GM19372 (cell line): ENCODE measurements at regions not wholly inside any gene's neighbourhood (a gene's known extent, or its start where the extent isn't known, plus 50 kb on each side); places are given as distances from the start of the nearest gene placed in this dataset.

Experiments
- ATAC-seq: cut with Tn5 transposase; IDR thresholded peaks from one replicate; pipeline ENCODE4 v1.9.1; 2021; ENCODE audit warnings: mild to moderate bottlenecking, low read depth, moderate library complexity; ENCODE audit not compliant: unreplicated experiment

DNA sequence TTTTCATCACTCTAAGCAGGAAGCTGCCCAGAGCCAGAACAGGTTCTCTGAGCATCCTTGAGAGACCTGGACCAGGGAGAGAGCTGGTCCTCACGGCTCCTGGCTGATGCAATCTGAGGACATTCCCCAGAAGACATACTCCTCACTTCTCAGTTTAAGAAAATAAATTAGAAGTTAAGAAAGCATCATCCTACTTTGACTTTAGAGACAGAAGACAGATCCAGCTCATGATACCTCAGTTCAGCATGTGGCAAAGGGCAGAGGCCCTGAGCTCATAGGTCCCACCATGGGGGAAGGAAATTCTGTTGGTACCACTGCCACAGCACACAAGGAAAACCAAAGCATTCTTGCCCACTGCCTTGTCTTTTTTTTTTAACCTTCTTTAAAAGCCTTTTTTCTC lies 378.1 kb upstream of the JARID2 start:
- ATAC-seq: no peak

DNA sequence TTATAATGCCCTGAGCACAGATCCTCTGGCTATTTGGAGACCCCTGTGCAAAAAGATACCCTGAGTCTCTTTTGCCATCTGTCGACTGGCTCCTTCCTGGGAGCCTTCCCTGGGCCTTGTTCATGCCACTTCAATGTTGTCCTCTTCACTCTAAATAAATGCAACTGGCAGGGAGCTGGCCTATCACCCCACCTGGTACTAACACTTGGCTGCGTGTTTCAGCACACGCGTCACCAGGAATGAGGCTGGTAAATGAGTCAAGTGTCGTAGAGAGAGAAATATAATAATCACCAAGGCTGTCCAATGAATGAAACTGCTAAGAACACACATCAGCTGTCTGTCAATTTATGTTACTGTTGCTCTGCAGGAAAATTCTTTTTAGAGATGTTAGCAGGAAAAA lies 374.6 kb upstream of the JARID2 start:
- ATAC-seq: no peak

DNA sequence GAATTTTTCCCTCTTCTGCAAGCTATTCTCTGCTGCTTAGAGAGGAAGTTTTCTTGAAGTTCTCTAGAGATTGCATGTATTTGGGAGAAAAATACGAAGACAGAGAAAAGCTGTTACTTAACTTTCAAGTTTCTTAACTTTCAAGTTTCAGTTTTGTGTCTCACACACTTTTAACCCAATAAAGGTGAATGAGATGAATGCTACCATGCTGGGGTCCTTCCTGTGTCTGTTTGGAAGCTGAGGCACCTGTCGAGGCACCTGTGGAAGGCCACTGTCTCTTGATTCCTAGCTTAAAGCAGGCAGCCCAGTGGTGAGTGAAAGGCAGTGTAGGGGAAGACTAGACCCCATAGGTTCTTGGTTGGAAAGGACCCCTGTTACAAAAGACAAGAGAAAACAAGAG lies 372.8 kb upstream of the JARID2 start:
- ATAC-seq: no peak

DNA sequence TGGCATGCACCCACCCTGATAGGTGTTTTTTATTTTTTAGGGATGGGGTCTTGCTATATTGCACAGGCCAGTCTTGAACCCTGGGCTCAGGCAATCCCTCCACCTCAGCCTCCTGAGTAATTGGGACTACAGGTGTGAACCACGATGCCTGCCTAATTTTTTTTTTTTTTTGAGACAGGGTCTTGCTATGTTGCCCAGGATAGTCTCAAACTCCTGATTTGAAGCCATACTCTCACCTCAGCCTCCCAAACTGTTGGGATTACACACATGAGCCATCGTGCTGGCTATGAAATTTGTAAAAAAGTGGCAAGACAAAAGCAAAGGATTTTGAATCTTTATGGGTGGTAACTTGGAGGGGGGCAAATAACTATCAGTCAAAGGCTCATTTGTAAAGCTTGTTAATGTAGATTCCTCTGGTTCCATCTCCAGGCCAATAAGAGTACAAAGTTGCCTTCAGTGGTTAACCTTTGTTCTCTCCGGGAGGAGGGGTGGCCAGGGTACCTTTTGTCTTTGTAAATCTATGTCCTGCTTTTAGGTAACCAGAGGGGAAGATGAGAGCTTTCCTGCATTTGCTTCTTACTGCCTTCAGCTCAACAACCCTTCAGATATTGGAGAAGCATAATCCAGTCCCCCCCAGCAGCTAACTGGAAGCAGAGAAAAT lies 372.0 kb upstream of the JARID2 start:
- ATAC-seq: no peak

DNA sequence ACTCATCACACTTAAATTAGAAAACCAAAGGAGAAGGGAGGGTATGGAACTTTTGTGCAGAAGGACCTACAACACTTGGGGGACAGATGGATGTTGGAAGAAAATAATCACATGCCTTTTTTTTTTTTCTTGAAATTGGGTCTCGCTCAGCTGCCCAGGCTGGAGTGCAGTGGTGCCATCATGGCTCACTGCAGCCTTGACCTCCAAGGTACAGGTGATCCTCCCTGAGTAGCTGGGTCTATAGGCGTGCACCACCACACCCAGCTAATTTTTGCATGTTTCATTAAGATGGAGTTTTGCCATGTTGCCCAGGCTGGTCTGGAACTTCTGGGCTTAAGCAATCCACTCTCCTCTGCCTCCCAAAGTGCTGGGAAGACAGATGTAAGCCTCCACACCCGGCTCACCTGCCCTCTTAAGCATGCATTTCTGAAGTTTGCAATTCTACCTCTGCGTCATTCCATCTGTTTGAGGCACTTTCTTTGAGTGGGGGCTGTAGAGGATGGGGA lies 370.8 kb upstream of the JARID2 start:
- no peak for ATAC-seq

GRCh38 chr6:14875481-14876063 lies 370.3 kb upstream of the JARID2 start:
- peak; percentile 63 for ATAC-seq

DNA sequence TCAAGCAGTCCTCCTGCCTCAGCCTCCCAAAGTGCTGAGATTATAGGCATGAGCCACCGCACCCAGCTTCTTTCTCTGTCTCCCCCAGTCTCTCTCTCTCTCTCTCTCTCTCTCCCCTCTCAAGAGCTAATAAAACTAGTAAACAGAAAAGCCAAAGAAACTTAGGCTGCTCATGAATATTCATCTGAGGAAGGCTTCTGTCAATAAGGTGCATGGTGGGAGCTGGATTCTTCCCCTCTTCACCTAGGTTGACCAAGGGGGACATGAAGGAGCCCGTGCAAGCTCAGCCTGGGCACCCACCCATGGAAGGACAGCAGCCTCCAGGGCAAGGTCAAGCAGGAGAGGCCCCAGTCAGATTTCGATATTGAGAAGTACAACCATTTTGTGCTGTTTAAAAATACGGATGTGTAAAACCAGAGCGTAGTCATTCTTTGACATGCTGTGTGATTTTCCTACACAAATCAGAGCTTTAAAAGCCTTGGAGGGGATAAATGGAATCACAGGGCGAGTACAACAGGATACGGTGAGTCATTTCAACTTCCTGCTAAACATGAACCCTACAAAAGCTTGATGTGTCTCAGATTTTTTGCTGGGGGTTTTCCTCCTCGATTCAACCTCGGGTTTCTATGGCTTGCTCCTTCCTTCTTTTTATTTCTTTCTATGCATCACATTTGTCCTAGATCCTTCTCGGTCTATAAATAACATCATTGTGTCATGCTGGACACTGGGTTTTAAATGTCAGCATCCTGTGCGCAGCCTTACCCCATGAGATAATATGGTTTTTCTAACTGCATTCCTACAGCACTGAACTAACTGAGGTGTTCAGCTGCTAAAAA lies 368.9 kb upstream of the JARID2 start:
- no peak for ATAC-seq

- ATAC-seq: no peak
These were observed 368.1 kb upstream of the JARID2 start for GRCh38 chr6:14877758-14878157.

DNA sequence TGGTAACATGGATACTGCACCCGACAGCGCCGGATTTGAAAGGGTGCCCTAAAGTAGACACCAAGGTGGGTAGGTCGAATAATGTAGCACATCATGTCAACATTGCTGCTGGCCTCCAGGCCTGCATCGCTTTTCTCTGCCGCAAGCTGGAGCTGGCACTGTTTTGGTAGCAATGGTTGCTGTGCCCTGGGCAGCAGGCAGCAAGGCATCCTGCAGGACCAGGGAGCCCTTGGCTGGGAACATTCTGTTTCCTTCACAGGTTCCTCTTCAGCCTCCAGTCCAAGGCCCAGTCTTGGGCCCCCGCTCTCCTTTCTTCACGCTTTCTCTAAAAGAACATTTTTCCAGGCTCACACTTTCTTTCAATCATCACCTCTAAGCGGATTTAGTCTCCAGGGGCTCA lies 365.8 kb upstream of the JARID2 start:
- ATAC-seq: no peak

GRCh38 chr6:14880677-14881076 lies 365.2 kb upstream of the JARID2 start:
- ATAC-seq: no peak

GRCh38 chr6:14881398-14881797 lies 364.5 kb upstream of the JARID2 start:
- no peak for ATAC-seq

DNA sequence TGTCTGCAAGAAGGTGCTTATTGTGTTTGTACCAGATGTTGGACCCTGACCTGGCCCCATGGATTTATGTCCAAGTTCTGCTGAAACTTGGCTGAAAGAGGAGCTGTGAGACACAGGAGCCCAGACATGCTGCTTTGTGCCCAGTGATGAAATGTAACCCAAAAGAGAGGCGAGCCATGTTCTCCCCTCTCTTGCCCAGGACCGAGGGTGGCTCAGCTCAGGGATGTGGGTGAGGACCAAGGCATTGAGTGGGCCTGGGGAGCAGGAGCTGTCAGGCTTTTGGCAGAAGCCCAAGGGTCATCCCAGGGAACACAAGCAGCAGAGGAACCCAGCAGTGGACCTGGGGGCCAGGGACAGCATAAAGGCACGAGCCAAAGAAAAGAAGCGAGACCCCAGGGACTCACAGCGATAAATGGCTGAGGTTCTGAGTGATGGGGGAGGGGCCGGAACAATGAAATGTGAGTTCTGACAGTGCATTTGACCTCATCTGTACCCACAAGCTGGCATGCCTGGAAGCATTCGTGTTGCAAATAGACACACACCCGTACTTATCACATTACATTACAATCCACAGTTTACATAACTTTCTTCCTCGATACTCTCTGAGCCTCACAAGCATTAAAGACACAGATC lies 363.4 kb upstream of the JARID2 start:
- ATAC-seq: no peak

- ATAC-seq: no peak
These were observed 361.9 kb upstream of the JARID2 start for GRCh38 chr6:14883921-14884320.

GRCh38 chr6:14885498-14885897 lies 360.4 kb upstream of the JARID2 start:
- ATAC-seq: no peak

GRCh38 chr6:14887181-14887580 lies 358.7 kb upstream of the JARID2 start:
- ATAC-seq: no peak

DNA sequence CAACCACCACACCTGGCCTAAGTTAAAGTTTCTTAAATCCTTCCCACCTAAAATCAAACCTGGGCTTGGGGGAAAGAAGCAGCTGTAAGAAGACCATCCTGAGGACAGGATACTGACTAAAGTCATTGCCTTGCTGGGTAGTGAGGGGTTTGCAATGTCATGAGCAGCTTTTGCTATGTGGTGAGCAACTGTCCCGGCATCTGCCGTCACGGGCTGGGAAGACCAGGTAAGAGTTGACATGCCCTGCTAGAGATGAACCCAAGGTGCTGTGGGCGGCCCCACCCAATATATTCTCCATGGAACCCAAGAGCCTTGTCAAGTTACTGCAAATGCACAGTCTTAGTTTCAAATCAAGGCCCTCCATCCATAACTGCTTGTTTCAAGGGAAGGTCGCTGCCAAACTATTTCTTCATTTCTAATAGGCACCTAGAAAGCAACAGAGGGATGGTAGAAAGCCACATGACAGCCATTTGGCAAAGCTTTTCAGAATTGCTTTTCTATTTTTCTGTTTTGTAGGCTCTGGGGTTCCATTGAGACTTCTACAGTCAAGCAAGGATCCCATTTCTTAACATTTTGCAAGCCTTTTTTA lies 357.8 kb upstream of the JARID2 start:
- no peak for ATAC-seq

DNA sequence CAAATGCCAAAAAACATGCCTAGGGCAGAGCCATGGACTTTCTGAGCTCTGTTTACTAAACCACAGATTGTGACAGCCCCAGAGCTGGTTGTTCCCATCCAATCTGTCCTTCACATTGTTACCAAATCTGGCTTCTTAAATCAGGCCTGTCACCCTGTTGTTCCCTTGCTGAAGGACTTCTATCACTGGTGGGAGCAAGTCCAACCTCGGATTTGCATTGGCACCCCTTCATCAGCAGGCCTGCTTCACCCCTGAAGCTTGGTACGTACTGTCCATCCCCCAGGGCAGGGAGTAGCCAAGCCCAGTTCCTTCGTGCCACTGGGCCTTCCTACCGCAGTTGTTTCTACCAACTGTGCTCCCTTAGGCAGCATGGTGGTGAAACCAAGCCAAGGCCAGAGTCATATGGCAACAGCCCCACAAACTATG lies 357.3 kb upstream of the JARID2 start:
- no peak for ATAC-seq

DNA sequence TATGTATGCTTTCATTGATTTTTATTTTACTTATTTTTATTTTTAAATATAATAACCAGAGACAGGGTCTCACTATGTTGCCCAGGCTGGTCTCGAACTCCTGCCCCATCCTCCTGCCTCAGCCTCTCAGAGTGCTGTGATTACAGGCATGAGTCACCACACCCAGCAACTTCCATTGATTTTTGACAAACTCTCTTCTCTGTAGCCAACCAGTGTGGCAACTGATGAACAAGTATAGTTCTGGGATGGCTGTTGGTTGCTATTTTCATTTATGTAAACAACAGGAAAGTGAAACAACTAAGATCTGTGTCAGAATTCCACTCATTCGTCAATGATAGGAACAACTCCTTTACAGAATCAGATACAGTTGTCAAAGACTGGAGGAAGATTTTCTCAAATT lies 356.7 kb upstream of the JARID2 start:
- ATAC-seq: no peak

GRCh38 chr6:14889611-14890593 lies 356.0 kb upstream of the JARID2 start:
- no peak for ATAC-seq
